HG03521 (cell line): ENCODE measurements at regions not wholly inside any gene's neighbourhood (a gene's known extent, or its start where the extent isn't known, plus 50 kb on each side); places are given as distances from the start of the nearest gene placed in this dataset.
"Not testable (repeated sequence)": the region's sequence is repeated elsewhere in the genome, so short reads cannot be mapped to it uniquely, and the experiment has no call there.

Experiments used
- ATAC-seq: cut with Tn5 transposase; IDR thresholded peaks from one replicate; pipeline ENCODE4 v1.9.1; 2021; ENCODE audit warnings: mild to moderate bottlenecking, moderate library complexity; ENCODE audit not compliant: unreplicated experiment

GRCh38 chr5:42989190-42989589, 50.9 kb downstream of the ANXA2R start:
- ATAC-seq = no peak

GRCh38 chr5:42988568-42988967, 51.6 kb downstream of the ANXA2R start:
- no peak for ATAC-seq

- ATAC-seq = no peak
Observed at GRCh38 chr5:42985129-42986037, 54.7 kb downstream of the ANXA2R start.

GRCh38 chr5:42984307-42984706, 55.8 kb downstream of the ANXA2R start:
- no peak for ATAC-seq

GRCh38 chr5:42982107-42982622, 58.0 kb downstream of the ANXA2R start:
- ATAC-seq = no peak

GRCh38 chr5:42981417-42982106, 58.6 kb downstream of the ANXA2R start:
- not testable (repeated sequence) for ATAC-seq

- ATAC-seq = not testable (repeated sequence)
Observed at GRCh38 chr5:42981015-42981414, 59.1 kb downstream of the ANXA2R start.

GRCh38 chr5:42980391-42980790, 59.7 kb downstream of the ANXA2R start:
- not testable (repeated sequence) for ATAC-seq

GRCh38 chr5:42979242-42979641, 60.9 kb downstream of the ANXA2R start:
- ATAC-seq = not testable (repeated sequence)

GRCh38 chr5:42974536-42974935, 65.6 kb downstream of the ANXA2R start:
- ATAC-seq = no peak

GRCh38 chr5:42970636-42971559, 69.2 kb downstream of the ANXA2R start:
- ATAC-seq = no peak

GRCh38 chr5:42965934-42966333, 74.2 kb downstream of the ANXA2R start:
- no peak for ATAC-seq

- ATAC-seq = no peak
Observed at GRCh38 chr5:42963412-42963811, 76.7 kb downstream of the ANXA2R start.

GRCh38 chr5:42962124-42962523, 78.0 kb downstream of the ANXA2R start:
- no peak for ATAC-seq

GRCh38 chr5:42960506-42960905, 79.6 kb downstream of the ANXA2R start:
- ATAC-seq = no peak

GRCh38 chr5:42956551-42956950, 83.6 kb downstream of the ANXA2R start:
- no peak for ATAC-seq

- no peak for ATAC-seq
Observed at GRCh38 chr5:42953041-42953440, 87.1 kb downstream of the ANXA2R start.

- ATAC-seq = no peak
Observed at GRCh38 chr5:42952578-42952974, 87.5 kb downstream of the ANXA2R start.

- peak; percentile 35 for ATAC-seq
Observed at GRCh38 chr5:42951293-42951840, 88.8 kb downstream of the ANXA2R start.
